Upper lobe of left lung (tissue), 6 donors: ENCODE measurements at regions not wholly inside any gene's neighbourhood (a gene's known extent, or its start where the extent isn't known, plus 50 kb on each side); places are given as distances from the start of the nearest gene placed in this dataset.

Source experiments
- ATAC-seq, 2 donors: fragments of 200-7000 bp; cut with Tn5 transposase; one replicate each; pipeline ENCODE4 v1.9.1; 2022; ENCODE audit warnings: mild to moderate bottlenecking in 2 of 2, moderate library complexity in 2 of 2; ENCODE audit not compliant: low FRiP score in 2 of 2
- DNase-seq, 2 donors: peaks; one replicate each; pipeline ENCODE4 v3.0.0-alpha.2; 2019 to 2020
- H3K27ac ChIP-seq, 4 donors: fragments of 200-600 bp; sonication (generic); one replicate each; pipeline ENCODE4 v1.5.1; 2016 to 2019
- H3K27me3 ChIP-seq, 4 donors: fragments of 200-600 bp; sonication (generic); one replicate each; pipeline ENCODE4 v1.5.1; 2017 to 2019
- H3K36me3 ChIP-seq, 4 donors: fragments of 200-600 bp; sonication (generic); one replicate each; pipeline ENCODE4 v1.5.1; 2016 to 2019
- H3K4me1 ChIP-seq, 4 donors: fragments of 200-600 bp; sonication (generic); one replicate each; pipeline ENCODE4 v1.5.1; 2018 to 2019
- H3K4me3 ChIP-seq, 4 donors: fragments of 200-600 bp; sonication (generic); one replicate each; pipeline ENCODE4 v1.5.1; 2017 to 2019; ENCODE audit warnings: mild to moderate bottlenecking in 2 of 4, moderate library complexity in 1 of 4
- H3K9me3 ChIP-seq, 4 donors: fragments of 200-600 bp; sonication (generic); one replicate each; pipeline ENCODE4 v1.5.1; 2018 to 2019
- CTCF ChIP-seq, 6 experiments: fragments of 450-650 bp in 4 of 6; fragments of 200-600 bp in 2 of 6; sonication (generic) in 2 of 6; IDR thresholded peaks; one replicate each; pipeline ENCODE4 v1.5.1; 2016 to 2019; ENCODE audit warnings: antibody characterized with exemption in 6 of 6
- EP300 ChIP-seq, 4 donors: sonication (generic); formaldehyde crosslinking; IDR thresholded peaks; one replicate each; pipeline ENCODE4 v1.5.1; 2017; ENCODE audit warnings: antibody characterized with exemption in 4 of 4, control low read depth in 2 of 4
- POLR2A ChIP-seq, 4 donors: fragments of 450-650 bp; IDR thresholded peaks; one replicate each; pipeline ENCODE4 v1.5.1; 2016 to 2017; ENCODE audit warnings: antibody characterized with exemption in 4 of 4, mild to moderate bottlenecking in 2 of 4
- POLR2AphosphoS5 ChIP-seq, 2 donors: sonication (generic); formaldehyde crosslinking; IDR thresholded peaks; one replicate each; pipeline ENCODE4 v1.5.1; 2017; ENCODE audit warnings: antibody characterized with exemption in 2 of 2
- WGBS, 2 donors: methylation state at CpG; one replicate each; pipeline ENCODE4 v1.1.5; 2017 to 2018; 5-methylcytosine and 5-hydroxymethylcytosine counted together
- donor health status: DM: no; HTN: no; CAD: no; lungs with moderate emphysema.
- donor health status: DM: no; HTN: yes; CAD: no; lungs with severe emphysema.

- WGBS, 2 donors: 15 to 25% methylated on average over 11 to 14 of the region's 14 CpGs
Measured at GRCh38 chr21:41112740-41113692, 54.9 kb upstream of the BACE2 start.

GRCh38 chr21:41115851-41116250, 52.1 kb upstream of the BACE2 start:
- Histone ChIP-seq H3K27me3 (no peaks in the 10 kb centered on the region), H3K4me3 (no peak overlapping the region), H3K36me3 (no peaks in the 10 kb centered on the region), H3K4me1 (peaks cover 5 to 13% (median 11%) of the 10 kb centered on the region in 4 donors), H3K9me3 (no peaks in the 10 kb centered on the region), H3K27ac (no peak overlapping the region)
- DNase-seq (no peak), ATAC-seq (no peak)
- no peak for TF ChIP-seq POLR2A (IDR thresholded peaks at IDR 0.05)
- TF ChIP-seq EP300 (IDR thresholded peaks at IDR 0.05): no peak
- TF ChIP-seq POLR2AphosphoS5 (IDR thresholded peaks at IDR 0.05): no peak
- TF ChIP-seq CTCF (IDR thresholded peaks at IDR 0.05): no peak
- 64 to 78% methylated on average over 4 of the region's 4 CpGs for WGBS, 2 donors

More at GRCh38 chr21:41112740-41113692, 54.9 kb upstream of the BACE2 start:
- DNase-seq (peak in 1 of 2 donors; percentile 46), ATAC-seq (peak; percentile 65 to 77)
- no peak for TF ChIP-seq POLR2A (IDR thresholded peaks at IDR 0.05)
- no peak for TF ChIP-seq CTCF (IDR thresholded peaks at IDR 0.05)
- TF ChIP-seq EP300 (IDR thresholded peaks at IDR 0.05): no peak
- TF ChIP-seq POLR2AphosphoS5 (IDR thresholded peaks at IDR 0.05): no peak
- H3K4me1 ChIP-seq: peaks cover 5 to 13% (median 11%) of the 10 kb centered on the region in 4 donors
- H3K9me3 ChIP-seq: no peaks in the 10 kb centered on the region
- H3K27ac ChIP-seq: peak overlapping the region in 2 of 4 donors; percentile 28 to 40
- H3K36me3 ChIP-seq: no peaks in the 10 kb centered on the region
- no peaks in the 10 kb centered on the region for H3K27me3 ChIP-seq
- H3K4me3 ChIP-seq: peak overlapping the region in 3 of 4 donors; percentile 16 to 32 (median 22)
